ENCODE measurements at regions not wholly inside any gene's neighbourhood (a gene's known extent, or its start where the extent isn't known, plus 50 kb on each side); places are given as distances from the start of the nearest gene placed in this dataset.

GRCh38 chr3:168888781-168889180 is 774.7 kb downstream of the MECOM start:
- Histone ChIP-seq H3K4me3 (replicated peaks in 1 of 3; ENCODE audit: insufficient read depth in 1 of 3, low read depth in 2 of 3, low read length in 3 of 3) (no peak overlapping the region), H3K4me2 (ENCODE audit: low read depth, low read length) (no peak overlapping the region), H3K4me1 (ENCODE audit: insufficient read depth, low read length) (peaks cover 22% of the 10 kb centered on the region), H2AFZ (ENCODE audit: low read length) (peak overlapping the region; percentile 61), H3K79me2 (ENCODE audit: insufficient read depth, low read length) (no peaks in the 10 kb centered on the region), H3K9ac (ENCODE audit: insufficient read depth, low read depth, low read length) (no peak overlapping the region), H4K20me1 (ENCODE audit: insufficient read depth, low read length) (no peaks in the 10 kb centered on the region), H3K27me3 (ENCODE audit: control insufficient read depth in 1 of 2, insufficient read depth in 2 of 2, low read length in 2 of 2) (no peaks in the 10 kb centered on the region), H3K36me3 (replicated peaks in 1 of 2; ENCODE audit: control insufficient read depth in 1 of 2, insufficient read depth in 2 of 2, low read length in 2 of 2) (no peaks in the 10 kb centered on the region), H3K27ac (ENCODE audit: extremely low read length, insufficient read depth, low read length) (no peak overlapping the region), H3K9me3 (ENCODE audit: low read length) (no peaks in the 10 kb centered on the region)
- intact Hi-C loops (cut with micrococcal nuclease; ENCODE audit: unreplicated experiment), result no loop called here
- in situ Hi-C loops (cut with HindIII; ENCODE audit: extremely low pct_ligation_motif_present, low pct_unique_long_range_greater_than_20kb), result no loop called here
- no peak for TF ChIP-seq HHEX (CRISPR knock-in tag; IDR thresholded peaks at IDR 0.05)
- TF ChIP-seq TEAD2 (CRISPR knock-in tag; IDR thresholded peaks at IDR 0.05), result no peak
- no peak for TF ChIP-seq BCLAF1 (IDR thresholded peaks at IDR 0.05)
- TF ChIP-seq HNRNPK (IDR thresholded peaks at IDR 0.05; ENCODE audit: low read depth, low read length, poor library complexity, severe bottlenecking), result no peak
- TF ChIP-seq ZNF362 (CRISPR knock-in tag; IDR thresholded peaks at IDR 0.05; ENCODE audit: borderline replicate concordance), result no peak
- no peak for TF ChIP-seq DNMT3B (CRISPR knock-in tag; conservative IDR thresholded peaks at IDR 0.05)
- ChIA-PET POLR2A (no interaction called here), CTCF (ENCODE audit: low intra/inter-chr PET ratio, low total read pairs) (interaction anchor here (1.3 kb wide), 1 partner anchor 24 kb away, joined by 6 read pairs; no protein-coding TSS in a partner anchor)
- no peak for ATAC-seq
- DNase-seq (ENCODE audit: low spot score), result no peak
- 72% methylated on average over 2 of the region's 2 CpGs for WGBS (ENCODE audit: low lambda C conversion rate)
- FAIRE-seq, result no peak
- no TSS peak for BruUV-seq (replicated peaks)
